ENCODE measurements at regions not wholly inside any gene's neighbourhood (a gene's known extent, or its start where the extent isn't known, plus 50 kb on each side); places are given as distances from the start of the nearest gene placed in this dataset.

GRCh38 chr6:14063756-14064155 lies 53.8 kb upstream of the CD83 start:
- intact Hi-C loops (cut with micrococcal nuclease) = loop anchor here (10.0 kb wide), 1 partner anchor 1561 kb away; no protein-coding TSS in a partner anchor
- no peak overlapping the region for H3K4me3 Mint-ChIP-seq
- 60% methylated on average over 1 of the region's 3 CpGs for WGBS (ENCODE audit: insufficient coverage)

More at GRCh38 chr6:14063756-14064155, 53.8 kb upstream of the CD83 start:
- H3K36me3 ChIP-seq (replicated peaks in 1 of 2; ENCODE audit: control extremely low read depth in 1 of 2, control insufficient read depth in 1 of 2, extremely low read depth in 1 of 2, insufficient read depth in 2 of 2, low read length in 1 of 2) = no peaks in the 10 kb centered on the region
- H3K9ac ChIP-seq (ENCODE audit: low read length) = no peak overlapping the region
- Mint-ChIP-seq H3K4me1 (peaks cover 16% of the 10 kb centered on the region), H3K27ac (no peak overlapping the region), H3K27me3 (peaks cover 11% of the 10 kb centered on the region), H3K9me3 (ENCODE audit: insufficient read depth) (peaks cover 7% of the 10 kb centered on the region)
- DNase-seq (no peak), ATAC-seq (ENCODE audit: low read depth) (no peak)
- no peak overlapping the region for H2AFZ ChIP-seq (ENCODE audit: insufficient read depth, low read depth, low read length, poor library complexity, severe bottlenecking)
- no peak overlapping the region for H3K4me2 ChIP-seq (replicated peaks; ENCODE audit: low read depth, low read length, poor library complexity, severe bottlenecking)
- H3K27ac ChIP-seq (ENCODE audit: low read length in 2 of 2) = no peak overlapping the region
- TF ChIP-seq EZH2 (IDR thresholded peaks at IDR 0.05; ENCODE audit: borderline replicate concordance, insufficient read depth, low read depth, low read length, poor library complexity, severe bottlenecking) (no peak), CTCF (IDR thresholded peaks at IDR 0.05) (no peak)
- no peaks in the 10 kb centered on the region for H4K20me1 ChIP-seq (ENCODE audit: control insufficient read depth, insufficient read depth, low read length, poor library complexity, severe bottlenecking)
- H3K79me2 ChIP-seq (ENCODE audit: control insufficient read depth, insufficient read depth, low read length) = peaks cover 9% of the 10 kb centered on the region
- H3K4me3 ChIP-seq (ENCODE audit: control extremely low read depth in 1 of 5, extremely low read depth in 1 of 5, insufficient read depth in 1 of 5, low read depth in 2 of 5, low read length in 4 of 5) = no peak overlapping the region
- peaks cover 0 to 4% (median 4%) of the 10 kb centered on the region in 3 donors for H3K9me3 ChIP-seq (ENCODE audit: control extremely low read depth in 1 of 3, control insufficient read depth in 2 of 3, insufficient read depth in 1 of 3, low read length in 2 of 3)
- peaks cover 7 to 9% of the 10 kb centered on the region in 2 donors for H3K4me1 ChIP-seq (ENCODE audit: control insufficient read depth in 2 of 2, insufficient read depth in 2 of 2, low read length in 2 of 2)
- POLR2A ChIA-PET = no interaction called here
- H3K27me3 ChIP-seq (replicated peaks in 1 of 4; ENCODE audit: control extremely low read depth in 1 of 4, control insufficient read depth in 3 of 4, insufficient read depth in 4 of 4, low read length in 3 of 4) = no peaks in the 10 kb centered on the region
- CTCF ChIA-PET = interaction anchor here (0.6 to 13.2 kb wide), 7 partner anchors 9 to 1580 kb away, joined by 3 to 230 read pairs (median 4); no protein-coding TSS in a partner anchor

Measured in B cell (primary cell).